GM12872 (cell line): ENCODE measurements at regions not wholly inside any gene's neighbourhood (a gene's known extent, or its start where the extent isn't known, plus 50 kb on each side); places are given as distances from the start of the nearest gene placed in this dataset.

Experiments
- TF ChIP-seq, protein P1 (sequence below): IDR thresholded peaks from 3 replicates; pipeline ENCODE4 v1.5.1; 2011; ENCODE audit warnings: low read depth, mild to moderate bottlenecking, low read length, moderate library complexity; ENCODE audit not compliant: insufficient read depth

DNA sequence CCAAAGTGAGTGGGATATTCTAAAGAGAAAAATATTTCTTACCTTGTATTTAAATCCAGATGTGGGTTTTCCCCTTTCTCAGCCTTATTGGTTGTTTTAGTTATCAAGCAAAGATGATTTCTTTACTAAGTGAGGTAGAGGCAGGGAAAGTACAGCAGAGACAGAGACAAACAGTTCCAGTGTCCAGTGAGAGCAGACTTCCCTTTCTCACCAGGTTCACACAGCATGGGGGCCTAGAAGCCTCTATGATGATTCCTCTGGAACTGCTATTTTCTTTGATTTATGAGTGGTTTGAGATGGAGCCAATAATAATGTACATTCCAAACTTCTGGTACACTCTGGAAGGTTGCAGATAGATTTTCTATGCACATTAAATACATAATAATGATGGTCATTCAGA lies 234.0 kb upstream of the MARCKS start:
- TF ChIP-seq, protein P1, sequence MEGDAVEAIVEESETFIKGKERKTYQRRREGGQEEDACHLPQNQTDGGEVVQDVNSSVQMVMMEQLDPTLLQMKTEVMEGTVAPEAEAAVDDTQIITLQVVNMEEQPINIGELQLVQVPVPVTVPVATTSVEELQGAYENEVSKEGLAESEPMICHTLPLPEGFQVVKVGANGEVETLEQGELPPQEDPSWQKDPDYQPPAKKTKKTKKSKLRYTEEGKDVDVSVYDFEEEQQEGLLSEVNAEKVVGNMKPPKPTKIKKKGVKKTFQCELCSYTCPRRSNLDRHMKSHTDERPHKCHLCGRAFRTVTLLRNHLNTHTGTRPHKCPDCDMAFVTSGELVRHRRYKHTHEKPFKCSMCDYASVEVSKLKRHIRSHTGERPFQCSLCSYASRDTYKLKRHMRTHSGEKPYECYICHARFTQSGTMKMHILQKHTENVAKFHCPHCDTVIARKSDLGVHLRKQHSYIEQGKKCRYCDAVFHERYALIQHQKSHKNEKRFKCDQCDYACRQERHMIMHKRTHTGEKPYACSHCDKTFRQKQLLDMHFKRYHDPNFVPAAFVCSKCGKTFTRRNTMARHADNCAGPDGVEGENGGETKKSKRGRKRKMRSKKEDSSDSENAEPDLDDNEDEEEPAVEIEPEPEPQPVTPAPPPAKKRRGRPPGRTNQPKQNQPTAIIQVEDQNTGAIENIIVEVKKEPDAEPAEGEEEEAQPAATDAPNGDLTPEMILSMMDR, result no peak

DNA sequence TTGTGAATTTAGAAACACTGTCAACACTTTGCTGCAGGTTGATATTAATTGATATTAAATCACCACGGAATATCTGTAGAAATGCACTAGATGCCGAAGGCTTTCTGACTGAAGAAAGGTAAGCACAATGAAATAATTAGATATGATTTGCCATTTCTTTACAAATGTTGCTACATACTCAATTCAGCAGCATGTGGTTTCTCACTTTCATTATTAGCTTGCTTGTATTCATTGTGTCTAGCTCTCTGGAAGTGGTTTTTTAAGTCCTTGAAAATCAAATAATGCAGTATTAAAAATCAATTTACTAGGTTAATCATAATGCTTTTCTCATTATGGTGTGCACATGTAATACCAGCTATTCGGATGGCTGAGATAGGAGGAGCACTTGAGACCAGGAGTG lies 231.3 kb upstream of the MARCKS start:
- TF ChIP-seq, protein P1, result no peak

DNA sequence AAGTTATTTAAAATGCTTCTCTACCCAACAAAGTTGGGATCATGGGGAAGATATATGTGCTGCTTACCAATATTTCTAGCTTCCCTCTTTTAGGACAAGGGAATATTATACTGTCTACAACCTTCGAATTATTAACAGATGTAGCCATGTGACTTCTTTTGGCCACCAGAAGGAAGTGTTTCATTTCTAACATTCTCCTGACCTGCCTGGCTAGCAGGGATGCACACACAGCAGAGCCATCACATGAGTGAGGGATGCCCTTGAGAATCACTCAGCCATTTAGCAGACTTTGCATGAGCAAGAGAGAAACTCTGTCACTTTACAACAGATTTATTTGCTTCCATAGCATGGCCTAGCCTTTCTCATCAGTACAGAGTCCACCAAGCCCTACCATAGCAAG lies 230.7 kb upstream of the MARCKS start:
- TF ChIP-seq, protein P1, result no peak

DNA sequence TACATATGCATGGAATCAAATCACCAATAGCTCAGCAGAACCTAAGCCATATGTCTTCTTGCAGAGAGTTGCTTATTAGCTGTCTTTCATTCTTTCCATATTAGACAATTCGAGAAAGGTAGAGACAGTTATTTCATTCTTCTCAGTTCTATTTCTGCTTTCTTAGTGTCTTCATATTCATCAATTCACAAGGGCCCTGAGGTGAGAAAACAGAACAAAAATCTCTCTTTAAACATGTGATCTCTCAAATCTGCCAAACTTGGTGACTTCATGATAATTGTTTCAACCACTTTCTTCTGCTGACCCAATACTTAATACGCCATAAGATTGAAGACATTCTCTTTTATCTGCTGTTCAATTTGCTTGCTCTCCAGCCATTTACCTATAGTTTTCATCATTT lies 229.7 kb upstream of the MARCKS start:
- TF ChIP-seq, protein P1, result no peak

DNA sequence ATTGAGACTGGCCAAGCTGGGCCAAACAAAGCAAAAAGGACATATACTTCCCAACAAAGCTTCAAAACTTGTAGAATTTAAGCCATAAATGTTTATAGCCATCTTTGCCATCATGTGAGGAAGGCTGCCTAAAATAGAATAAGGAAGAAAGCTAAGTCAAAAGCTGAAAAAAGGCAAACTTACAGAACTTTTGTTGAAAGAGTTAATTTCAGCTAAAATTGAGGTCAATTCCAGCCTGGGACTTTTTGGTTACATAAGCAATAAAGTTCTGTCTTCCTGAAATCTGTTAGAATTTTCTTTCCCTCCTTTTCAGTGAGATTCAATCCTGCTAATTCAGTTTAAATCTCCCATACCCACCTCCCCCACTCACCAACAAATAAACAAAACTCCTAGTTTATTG lies 227.9 kb upstream of the MARCKS start:
- TF ChIP-seq, protein P1, result no peak

DNA sequence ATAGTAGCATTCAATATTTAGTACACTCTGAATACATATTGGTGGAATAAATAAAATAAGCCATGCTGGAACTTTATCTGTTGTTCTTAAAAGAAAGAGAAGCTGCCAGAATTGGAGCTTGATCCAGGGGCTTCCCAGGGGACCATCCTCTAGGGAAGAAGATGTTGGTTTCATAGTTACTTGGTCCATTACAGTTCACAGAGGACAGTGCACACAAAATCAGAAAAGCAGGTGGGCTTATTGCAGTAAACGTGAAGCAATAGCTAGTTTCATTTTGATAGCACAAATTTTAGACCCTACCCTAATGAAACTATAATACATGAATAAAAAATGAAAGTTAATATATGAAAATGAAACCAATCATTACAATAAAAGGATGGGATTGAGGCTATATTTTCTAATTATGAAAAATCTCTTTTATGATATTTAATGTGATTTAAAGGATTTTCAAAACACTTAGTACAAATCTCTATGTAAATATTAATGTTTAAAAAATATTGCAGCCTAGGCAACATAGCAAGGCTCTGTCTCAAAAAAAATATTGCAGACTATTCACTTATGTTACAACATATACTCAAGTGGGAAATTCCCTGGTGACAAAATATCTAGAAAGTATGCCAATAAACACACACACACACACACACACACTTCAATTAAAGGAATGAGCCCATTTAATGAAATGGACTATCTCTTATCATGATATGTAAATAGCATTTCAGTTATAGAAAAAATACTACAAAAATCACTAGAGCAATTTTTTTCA lies 227.0 kb upstream of the MARCKS start:
- TF ChIP-seq, protein P1, result no peak

DNA sequence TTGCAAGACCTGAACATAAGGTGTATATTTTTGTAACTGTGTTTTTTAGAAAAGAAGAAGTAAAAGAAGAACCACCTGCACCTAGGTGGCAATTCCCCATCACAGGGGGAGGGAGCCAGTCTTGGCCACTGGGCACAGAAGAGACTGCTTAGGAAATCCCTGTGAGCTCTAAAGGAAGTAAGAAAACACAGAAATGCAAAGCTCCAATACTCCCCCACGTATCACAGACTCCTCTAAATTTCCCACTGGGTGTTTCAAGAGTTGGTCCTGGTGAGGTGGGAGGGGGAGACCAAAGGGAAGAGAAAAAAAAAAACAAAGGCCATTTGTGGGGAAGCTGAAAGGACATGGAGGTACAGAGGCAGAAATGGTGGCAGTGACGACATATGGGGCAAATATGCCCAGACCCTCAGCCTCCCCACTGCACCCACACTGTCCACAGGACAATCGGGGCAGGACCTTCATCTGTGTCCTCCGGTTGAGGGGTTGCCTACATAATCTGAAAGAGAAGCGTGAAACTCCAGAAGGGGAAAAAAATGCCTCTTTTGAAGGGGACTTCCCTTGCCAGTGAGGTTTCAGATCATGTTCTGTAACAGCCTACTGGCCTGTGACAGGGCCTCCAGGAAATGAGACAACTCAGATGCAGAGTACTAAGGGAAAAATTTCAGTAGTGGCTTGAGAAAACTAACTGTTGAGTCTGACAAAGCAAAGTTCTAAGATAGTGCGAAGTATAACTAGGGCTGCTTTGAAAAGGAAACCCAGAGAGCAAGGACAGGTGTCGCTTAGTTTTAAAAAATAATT lies 226.2 kb upstream of the MARCKS start:
- TF ChIP-seq, protein P1, result no peak
